ENCODE measurements at regions not wholly inside any gene's neighbourhood (a gene's known extent, or its start where the extent isn't known, plus 50 kb on each side); places are given as distances from the start of the nearest gene placed in this dataset.

- H2BK5ac ChIP-seq (ENCODE audit: low read depth, low read length), result no peak overlapping the region
- no peaks in the 10 kb centered on the region for H3K4me1 ChIP-seq (replicated peaks in 1 of 4; ENCODE audit: control insufficient read depth in 3 of 4, insufficient read depth in 4 of 4, low read length in 3 of 4)
- H4K5ac ChIP-seq (ENCODE audit: insufficient read length, low read depth, low read length), result no peak overlapping the region
- H3K23me2 ChIP-seq (ENCODE audit: low read depth, low read length), result no peaks in the 10 kb centered on the region
- WGBS, 2 experiments (ENCODE audit: extremely low coverage in 1 of 2, insufficient coverage in 1 of 2, insufficient read length in 1 of 2, insufficient replicate concordance in 2 of 2, low coverage in 1 of 2, low lambda C conversion rate in 2 of 2, missing lambda C conversion rate in 1 of 2), result 73% methylated on average over 9 of the region's 9 CpGs; no CpG with 5 or more reads in 1 of the 2 experiments
- no peak overlapping the region for H3K9ac ChIP-seq (replicated peaks in 1 of 4; ENCODE audit: extremely low read depth in 1 of 4, low read depth in 3 of 4, low read length in 3 of 4)
- no peak overlapping the region for H4K91ac ChIP-seq (replicated peaks; ENCODE audit: insufficient read length, low read length)
- FAIRE-seq (no peak), DNase-seq (ENCODE audit: low read depth in 1 of 2, low spot score in 2 of 2) (no peak)
- H3K79me1 ChIP-seq (ENCODE audit: low read depth, low read length), result no peaks in the 10 kb centered on the region
- H2BK20ac ChIP-seq (ENCODE audit: low read length), result no peak overlapping the region
- no peaks in the 10 kb centered on the region for H3K36me3 ChIP-seq (ENCODE audit: control insufficient read depth in 2 of 4, insufficient read depth in 4 of 4, low read length in 3 of 4)
- H2BK15ac ChIP-seq (ENCODE audit: low read length), result no peak overlapping the region
- 0 out of 2 replicates have a peak overlapping the region, but pooled peaks have one; percentile 0 for H2AFZ ChIP-seq (ENCODE audit: low read length)
- no peaks in the 10 kb centered on the region for H3K9me3 ChIP-seq (ENCODE audit: insufficient read depth in 2 of 2, low read depth in 1 of 2, low read length in 1 of 2)
- CTCF ChIA-PET (ENCODE audit: partially characterized antibody), result interaction anchor here (0.6 to 1.2 kb wide), 2 partner anchors 135 to 328 kb away, joined by 3 read pairs; no protein-coding TSS in a partner anchor
- POLR2A ChIA-PET (ENCODE audit: partially characterized antibody), result no interaction called here
- H3K4me3 ChIP-seq (ENCODE audit: extremely low read depth in 1 of 4, insufficient read depth in 2 of 4, low read depth in 3 of 4, low read length in 4 of 4), result no peak overlapping the region
- no peak overlapping the region for H3K14ac ChIP-seq (ENCODE audit: insufficient read length)
- H3K4me2 ChIP-seq (ENCODE audit: insufficient read depth in 1 of 2, low read depth in 2 of 2, low read length in 2 of 2), result no peak overlapping the region
- H2BK12ac ChIP-seq (ENCODE audit: low read depth, low read length), result no peak overlapping the region
- H2AK5ac ChIP-seq (ENCODE audit: low read depth, low read length), result no peak overlapping the region
- H3K23ac ChIP-seq (ENCODE audit: insufficient read length), result no peak overlapping the region
- H3K79me2 ChIP-seq (ENCODE audit: control insufficient read depth in 1 of 2, insufficient read depth in 2 of 2, low read length in 2 of 2), result no peaks in the 10 kb centered on the region
- no peak overlapping the region for H3K4ac ChIP-seq (replicated peaks; ENCODE audit: insufficient read length, low read depth, low read length)
- H4K8ac ChIP-seq (ENCODE audit: extremely low read depth, insufficient read depth, low read length), result no peak overlapping the region
- H3K27me3 ChIP-seq (replicated peaks in 1 of 4; ENCODE audit: control insufficient read depth in 3 of 4, extremely low read depth in 1 of 4, insufficient read depth in 3 of 4, low read length in 3 of 4), result no peaks in the 10 kb centered on the region
- no peak overlapping the region for H2BK120ac ChIP-seq (replicated peaks; ENCODE audit: low read depth, low read length)
- H3K56ac ChIP-seq (replicated peaks; ENCODE audit: insufficient read length, low read depth, low read length), result no peak overlapping the region
- no peak overlapping the region for H3K27ac ChIP-seq (ENCODE audit: low read depth, low read length)
- no peaks in the 10 kb centered on the region for H4K20me1 ChIP-seq (replicated peaks in 1 of 2; ENCODE audit: control insufficient read depth in 1 of 2, insufficient read depth in 2 of 2, low read length in 2 of 2)
- H3K18ac ChIP-seq (ENCODE audit: extremely low read depth, low read length), result no peak overlapping the region
- TF ChIP-seq CTCF (IDR thresholded peaks at IDR 0.05; ENCODE audit: control extremely low read depth in 1 of 3, insufficient read depth in 1 of 3, low read depth in 1 of 3, low read length in 3 of 3) (no peak), TAF7 (optimal IDR thresholded peaks at IDR 0.05; ENCODE audit: borderline replicate concordance, low read depth, low read length) (no peak), JUN (IDR thresholded peaks at IDR 0.05; ENCODE audit: low read depth, low read length) (no peak), HDAC6 (IDR thresholded peaks at IDR 0.05; ENCODE audit: low read depth, low read length) (no peak), TBP (IDR thresholded peaks at IDR 0.05; ENCODE audit: low read depth, low read length) (no peak), KDM4A (IDR thresholded peaks at IDR 0.05; ENCODE audit: low read depth, low read length, severe bottlenecking) (no peak), CBX8 (IDR thresholded peaks at IDR 0.05; ENCODE audit: borderline replicate concordance, low read depth, low read length) (no peak), SP4 (IDR thresholded peaks at IDR 0.05; ENCODE audit: low read length) (no peak), JUND (IDR thresholded peaks at IDR 0.05; ENCODE audit: low read length) (no peak), BACH1 (IDR thresholded peaks at IDR 0.05; ENCODE audit: low read length) (no peak), POLR2AphosphoS5 (IDR thresholded peaks at IDR 0.05; ENCODE audit: low read depth, low read length) (no peak)
These were observed 211.7 kb downstream of the LMBRD1 start for GRCh38 chr6:69584913-69585729.
